ENCODE measurements at regions not wholly inside any gene's neighbourhood (a gene's known extent, or its start where the extent isn't known, plus 50 kb on each side); places are given as distances from the start of the nearest gene placed in this dataset.

- TF ChIP-seq EZH2 (IDR thresholded peaks at IDR 0.05; ENCODE audit: borderline replicate concordance, low read depth, low read length, severe bottlenecking) (no peak), MAX (IDR thresholded peaks at IDR 0.05; ENCODE audit: insufficient read depth, insufficient read length) (no peak), CTCF (IDR thresholded peaks at IDR 0.05; ENCODE audit: extremely low read depth in 1 of 2, insufficient read depth in 1 of 2, low read depth in 1 of 2, low read length in 2 of 2) (no peak), FOS (IDR thresholded peaks at IDR 0.05; ENCODE audit: borderline replicate concordance, insufficient read depth, low read length) (no peak), POLR2AphosphoS5 (IDR thresholded peaks at IDR 0.05; ENCODE audit: insufficient read depth, low read depth, low read length) (no peak), JUN (IDR thresholded peaks at IDR 0.05; ENCODE audit: borderline replicate concordance, insufficient read depth, insufficient read length, low read depth) (no peak), MYC (IDR thresholded peaks at IDR 0.05; ENCODE audit: low read depth, low read length) (no peak), POLR2A (IDR thresholded peaks at IDR 0.05; ENCODE audit: low read depth, low read length) (no peak)
- H3K4me2 ChIP-seq (ENCODE audit: insufficient read depth, low read length) = no peak overlapping the region
- BruUV-seq (replicated peaks) = no TSS peak
- H3K36me3 ChIP-seq (ENCODE audit: control insufficient read depth in 2 of 2, extremely low read depth in 1 of 2, insufficient read depth in 2 of 2, low read length in 2 of 2) = no peaks in the 10 kb centered on the region
- H3K9me3 ChIP-seq (replicated peaks; ENCODE audit: control insufficient read depth, insufficient read depth, low read length) = peaks cover 4% of the 10 kb centered on the region
- no peak overlapping the region for H3K27ac ChIP-seq (ENCODE audit: insufficient read depth, low read depth, low read length)
- dilution Hi-C loops (cut with MboI; ENCODE audit: extremely low pct_ligation_motif_present, low sequenced_read_pairs) (no loop called here), intact Hi-C loops (cut with micrococcal nuclease) (no loop called here)
- H3K27me3 ChIP-seq (ENCODE audit: control insufficient read depth in 2 of 2, insufficient read depth in 2 of 2, low read length in 2 of 2) = no peaks in the 10 kb centered on the region
- H3K4me1 ChIP-seq (ENCODE audit: control insufficient read depth, extremely low read depth, insufficient read depth, low read length) = no peaks in the 10 kb centered on the region
- no peak for DNase-seq (ENCODE audit: low read depth, low spot score)
- no peak for FAIRE-seq
- no peaks in the 10 kb centered on the region for H3K9me1 ChIP-seq (replicated peaks; ENCODE audit: control insufficient read depth, extremely low read depth, insufficient read depth, low read length)
- H4K20me1 ChIP-seq (replicated peaks; ENCODE audit: control insufficient read depth, extremely low read depth, insufficient read depth, low read length) = no peaks in the 10 kb centered on the region
- no peaks in the 10 kb centered on the region for H3K79me2 ChIP-seq (ENCODE audit: control insufficient read depth, insufficient read depth, low read length)
- H3K4me3 ChIP-seq (replicated peaks in 1 of 3; ENCODE audit: insufficient read depth in 1 of 3, low read depth in 1 of 3, low read length in 3 of 3) = no peak overlapping the region
- no peak overlapping the region for H3K9ac ChIP-seq (replicated peaks; ENCODE audit: extremely low read depth, insufficient read depth, low read length)
- POLR2A ChIA-PET = no interaction called here
- no peak overlapping the region for H2AFZ ChIP-seq (ENCODE audit: low read depth, low read length)
- CTCF ChIA-PET = no interaction called here
These were observed 1145.8 kb downstream of the GALC start for GRCh38 chr14:86847140-86847539.
